ENCODE measurements at regions not wholly inside any gene's neighbourhood (a gene's known extent, or its start where the extent isn't known, plus 50 kb on each side); places are given as distances from the start of the nearest gene placed in this dataset.
"Not testable (repeated sequence)": the region's sequence is repeated elsewhere in the genome, so short reads cannot be mapped to it uniquely, and the experiment has no call there.

- H3K4me3 ChIP-seq (ENCODE audit: control insufficient read depth, low read depth, low read length): no peak overlapping the region
- DNase-seq (ENCODE audit: low read depth): no peak
- TF ChIP-seq CTCF (conservative IDR thresholded peaks at IDR 0.05; ENCODE audit: control insufficient read depth, insufficient read depth, low read depth, low read length): no peak
Observed at GRCh38 chrX:13190051-13190450, 129.8 kb downstream of the ATXN3L start.

GRCh38 chrX:13189380-13189779, 130.5 kb downstream of the ATXN3L start:
- no peak for DNase-seq (ENCODE audit: low read depth)
- TF ChIP-seq CTCF (conservative IDR thresholded peaks at IDR 0.05; ENCODE audit: control insufficient read depth, insufficient read depth, low read depth, low read length): no peak
- no peak overlapping the region for H3K4me3 ChIP-seq (ENCODE audit: control insufficient read depth, low read depth, low read length)

- DNase-seq (ENCODE audit: low read depth): no peak
- TF ChIP-seq CTCF (conservative IDR thresholded peaks at IDR 0.05; ENCODE audit: control insufficient read depth, insufficient read depth, low read depth, low read length): no peak
- H3K4me3 ChIP-seq (ENCODE audit: control insufficient read depth, low read depth, low read length): no peak overlapping the region
Observed at GRCh38 chrX:13188731-13189309, 131.0 kb downstream of the ATXN3L start.

GRCh38 chrX:13186643-13187042, 133.2 kb downstream of the ATXN3L start:
- H3K4me3 ChIP-seq (ENCODE audit: control insufficient read depth, low read depth, low read length); DNase-seq (ENCODE audit: low read depth): not testable (repeated sequence)

- H3K4me3 ChIP-seq (ENCODE audit: control insufficient read depth, low read depth, low read length): no peak overlapping the region
- DNase-seq (ENCODE audit: low read depth): peak; percentile 85
- no peak for TF ChIP-seq CTCF (conservative IDR thresholded peaks at IDR 0.05; ENCODE audit: control insufficient read depth, insufficient read depth, low read depth, low read length)
Observed at GRCh38 chrX:13180807-13181206, 136.4 kb upstream of the FAM9C start.

GRCh38 chrX:13179586-13179985, 135.2 kb upstream of the FAM9C start:
- DNase-seq (ENCODE audit: low read depth): no peak
- no peak overlapping the region for H3K4me3 ChIP-seq (ENCODE audit: control insufficient read depth, low read depth, low read length)
- no peak for TF ChIP-seq CTCF (conservative IDR thresholded peaks at IDR 0.05; ENCODE audit: control insufficient read depth, insufficient read depth, low read depth, low read length)

- TF ChIP-seq CTCF (conservative IDR thresholded peaks at IDR 0.05; ENCODE audit: control insufficient read depth, insufficient read depth, low read depth, low read length): no peak
- no peak overlapping the region for H3K4me3 ChIP-seq (ENCODE audit: control insufficient read depth, low read depth, low read length)
- peak; percentile 30 for DNase-seq (ENCODE audit: low read depth)
Observed at GRCh38 chrX:13179100-13179499, 134.7 kb upstream of the FAM9C start.

Measured in fibroblast of mammary gland (primary cell).